Left ventricle myocardium inferior (tissue), 1 donor: ENCODE measurements at regions not wholly inside any gene's neighbourhood (a gene's known extent, or its start where the extent isn't known, plus 50 kb on each side); places are given as distances from the start of the nearest gene placed in this dataset.

Source experiments
- DNase-seq: peaks from one replicate; pipeline ENCODE4 v3.0.0-alpha.2; 2020
- H3K27ac ChIP-seq: fragments of 200-600 bp; replicated peaks from 2 replicates; pipeline ENCODE4 v1.8.0; 2021
- H3K27me3 ChIP-seq: fragments of 200-600 bp; 2 replicates; pipeline ENCODE4 v1.8.0; 2021; ENCODE audit warnings: low read depth
- H3K36me3 ChIP-seq: fragments of 200-600 bp; 2 replicates; pipeline ENCODE4 v1.8.0; 2021
- H3K4me1 ChIP-seq: fragments of 200-600 bp; 2 replicates; pipeline ENCODE4 v1.8.0; 2021
- H3K4me3 ChIP-seq: fragments of 200-600 bp; 2 replicates; pipeline ENCODE4 v1.8.0; 2021; ENCODE audit warnings: mild to moderate bottlenecking, moderate library complexity
- H3K9me3 ChIP-seq: fragments of 200-600 bp; replicated peaks from 2 replicates; pipeline ENCODE4 v1.8.0; 2021
- intact Hi-C: fragments of 100-400 bp; cut with micrococcal nuclease; formaldehyde crosslinking; loops from one replicate; pipeline ENCODE4 v1.11.0; 2022
- TF ChIP-seq, protein P1 (sequence below): fragments of 200-600 bp; IDR thresholded peaks from 2 replicates; pipeline ENCODE4 v1.8.0; 2021; ENCODE audit warnings: antibody characterized with exemption, mild to moderate bottlenecking, borderline replicate concordance
- donor health status: DM: no; HTN: yes; CAD: no; lungs with severe emphysema.

DNA sequence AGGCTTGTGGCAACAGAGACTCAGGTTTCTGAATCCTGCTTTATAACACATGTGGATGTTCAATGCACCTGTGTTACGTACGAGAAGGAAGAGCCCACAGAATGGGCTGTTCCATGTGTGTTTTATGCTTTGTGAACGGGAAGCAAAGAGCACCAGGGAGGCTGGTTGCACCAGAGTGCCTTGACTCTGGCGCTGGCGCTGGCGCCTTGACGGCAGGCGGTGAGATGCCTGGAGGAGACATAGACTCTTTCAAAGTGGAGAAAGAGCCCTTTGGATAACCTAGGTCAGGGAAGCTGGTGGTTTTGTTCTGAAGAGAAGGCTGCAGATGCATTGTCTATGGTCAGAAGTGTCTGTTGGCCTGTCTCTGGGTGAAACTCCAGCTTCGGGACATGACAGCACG lies 80.2 kb upstream of the APCDD1 start:
- intact Hi-C loops = no loop called here
- H3K27me3 ChIP-seq = no peaks in the 10 kb centered on the region
- no peak overlapping the region for H3K27ac ChIP-seq
- no peaks in the 10 kb centered on the region for H3K9me3 ChIP-seq
- H3K36me3 ChIP-seq = no peaks in the 10 kb centered on the region
- no peak for DNase-seq
- peaks cover 6% of the 10 kb centered on the region for H3K4me1 ChIP-seq
- no peak overlapping the region for H3K4me3 ChIP-seq
- TF ChIP-seq, protein P1, sequence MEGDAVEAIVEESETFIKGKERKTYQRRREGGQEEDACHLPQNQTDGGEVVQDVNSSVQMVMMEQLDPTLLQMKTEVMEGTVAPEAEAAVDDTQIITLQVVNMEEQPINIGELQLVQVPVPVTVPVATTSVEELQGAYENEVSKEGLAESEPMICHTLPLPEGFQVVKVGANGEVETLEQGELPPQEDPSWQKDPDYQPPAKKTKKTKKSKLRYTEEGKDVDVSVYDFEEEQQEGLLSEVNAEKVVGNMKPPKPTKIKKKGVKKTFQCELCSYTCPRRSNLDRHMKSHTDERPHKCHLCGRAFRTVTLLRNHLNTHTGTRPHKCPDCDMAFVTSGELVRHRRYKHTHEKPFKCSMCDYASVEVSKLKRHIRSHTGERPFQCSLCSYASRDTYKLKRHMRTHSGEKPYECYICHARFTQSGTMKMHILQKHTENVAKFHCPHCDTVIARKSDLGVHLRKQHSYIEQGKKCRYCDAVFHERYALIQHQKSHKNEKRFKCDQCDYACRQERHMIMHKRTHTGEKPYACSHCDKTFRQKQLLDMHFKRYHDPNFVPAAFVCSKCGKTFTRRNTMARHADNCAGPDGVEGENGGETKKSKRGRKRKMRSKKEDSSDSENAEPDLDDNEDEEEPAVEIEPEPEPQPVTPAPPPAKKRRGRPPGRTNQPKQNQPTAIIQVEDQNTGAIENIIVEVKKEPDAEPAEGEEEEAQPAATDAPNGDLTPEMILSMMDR = no peak

- Histone ChIP-seq H3K36me3 (no peaks in the 10 kb centered on the region), H3K4me3 (no peak overlapping the region), H3K9me3 (no peaks in the 10 kb centered on the region), H3K27me3 (no peaks in the 10 kb centered on the region), H3K4me1 (peaks cover 6% of the 10 kb centered on the region), H3K27ac (no peak overlapping the region)
- DNase-seq = no peak
- intact Hi-C loops = no loop called here
- TF ChIP-seq, protein P1 = no peak
Measured at GRCh38 chr18:10374636-10375293, 79.7 kb upstream of the APCDD1 start.

- intact Hi-C loops = no loop called here
- no peaks in the 10 kb centered on the region for H3K27me3 ChIP-seq
- peaks cover 6% of the 10 kb centered on the region for H3K4me1 ChIP-seq
- H3K9me3 ChIP-seq = no peaks in the 10 kb centered on the region
- H3K4me3 ChIP-seq = no peak overlapping the region
- TF ChIP-seq, protein P1 = no peak
- H3K36me3 ChIP-seq = no peaks in the 10 kb centered on the region
- H3K27ac ChIP-seq = no peak overlapping the region
- peak; percentile 51 for DNase-seq
Measured at GRCh38 chr18:10376731-10377130, 77.7 kb upstream of the APCDD1 start.

DNA sequence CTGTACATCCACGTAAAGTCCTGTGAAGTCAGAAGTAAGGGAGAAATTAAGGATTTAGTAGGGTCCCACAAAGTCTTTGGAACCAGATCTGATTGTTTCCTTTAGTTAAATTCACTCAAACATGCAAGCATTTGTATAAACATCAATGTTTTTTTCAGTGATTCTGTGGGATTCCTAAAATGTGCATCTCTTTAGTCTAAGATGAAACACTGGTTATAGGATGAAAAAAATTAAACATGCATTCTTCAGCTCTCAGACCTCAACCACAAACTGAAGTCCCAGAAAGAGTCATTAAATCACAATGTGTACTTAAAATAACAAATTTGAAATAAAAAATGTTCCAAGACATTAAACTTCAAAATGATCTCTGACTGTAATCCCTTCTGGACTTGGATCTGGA lies 76.5 kb upstream of the APCDD1 start:
- Histone ChIP-seq H3K36me3 (no peaks in the 10 kb centered on the region), H3K27me3 (no peaks in the 10 kb centered on the region), H3K27ac (no peak overlapping the region), H3K4me3 (no peak overlapping the region), H3K4me1 (peaks cover 6% of the 10 kb centered on the region), H3K9me3 (no peaks in the 10 kb centered on the region)
- intact Hi-C loops = no loop called here
- TF ChIP-seq, protein P1 = no peak
- DNase-seq = no peak

DNA sequence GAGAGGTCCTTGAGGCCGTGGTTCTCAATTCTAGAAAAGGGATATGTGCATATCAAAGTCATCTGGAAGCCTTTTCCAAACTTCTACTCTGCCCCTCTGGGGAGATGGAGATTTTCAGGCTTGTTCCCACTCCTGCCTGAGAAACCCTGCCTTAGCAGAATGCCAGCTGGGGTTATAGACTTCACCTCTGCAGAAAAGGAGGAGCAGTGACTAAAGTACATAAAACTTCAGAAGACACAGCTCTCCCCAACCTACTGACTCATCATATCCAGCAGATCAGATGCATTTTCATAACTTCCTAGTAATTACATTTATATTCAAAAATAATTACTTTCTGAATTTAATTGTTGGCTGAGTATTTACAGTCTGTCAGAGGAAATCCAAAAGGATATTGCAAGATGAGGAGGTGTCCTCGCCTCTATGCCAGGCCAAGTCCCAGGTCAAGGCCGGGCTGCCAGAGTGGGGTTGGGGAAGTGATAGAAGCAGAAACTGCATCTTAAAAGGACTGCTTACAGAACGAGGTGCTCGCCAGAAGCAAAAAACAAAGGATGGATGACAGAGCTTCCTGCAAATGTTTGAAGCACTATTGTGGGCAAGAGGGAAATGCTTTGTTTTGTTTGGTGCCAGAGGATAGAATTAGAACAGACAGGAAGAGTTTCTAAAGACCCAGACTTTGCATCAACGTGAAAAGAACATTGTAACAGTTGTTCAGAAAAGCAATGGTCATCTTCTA lies 75.6 kb upstream of the APCDD1 start:
- Histone ChIP-seq H3K4me1 (peaks cover 6% of the 10 kb centered on the region), H3K4me3 (no peak overlapping the region), H3K36me3 (no peaks in the 10 kb centered on the region), H3K9me3 (no peaks in the 10 kb centered on the region), H3K27me3 (no peaks in the 10 kb centered on the region), H3K27ac (no peak overlapping the region)
- TF ChIP-seq, protein P1 = no peak
- DNase-seq = no peak
- intact Hi-C loops = no loop called here
